ENCODE measurements at regions not wholly inside any gene's neighbourhood (a gene's known extent, or its start where the extent isn't known, plus 50 kb on each side); places are given as distances from the start of the nearest gene placed in this dataset.

GRCh38 chr2:240308111-240308651 lies 127.3 kb upstream of the GPC1 start:
- Histone ChIP-seq H2BK120ac (ENCODE audit: insufficient read depth, low read length, poor library complexity) (no peak overlapping the region), H2AFZ (ENCODE audit: insufficient read depth, low read length, poor library complexity) (no peak overlapping the region), H3K79me2 (ENCODE audit: control insufficient read depth, insufficient read depth, low read length, poor library complexity) (no peaks in the 10 kb centered on the region), H3K9me3 (ENCODE audit: insufficient read depth, low read depth, low read length) (no peaks in the 10 kb centered on the region), H2BK5ac (ENCODE audit: low read depth, low read length, poor library complexity) (no peak overlapping the region), H3K4ac (ENCODE audit: low read depth, low read length) (no peak overlapping the region), H3K4me2 (ENCODE audit: low read length) (no peak overlapping the region), H3K18ac (ENCODE audit: low read length) (no peak overlapping the region), H3K27ac (ENCODE audit: low read depth, low read length) (no peak overlapping the region), H4K12ac (ENCODE audit: low read depth, low read length) (no peak overlapping the region), H3K4me3 (ENCODE audit: low read depth, low read length) (no peak overlapping the region), H3K4me1 (ENCODE audit: control insufficient read depth in 1 of 2, insufficient read depth in 2 of 2, low read length in 2 of 2) (no peaks in the 10 kb centered on the region), H3K79me1 (ENCODE audit: low read length) (no peaks in the 10 kb centered on the region), H2AK5ac (ENCODE audit: low read length) (no peak overlapping the region), H3K14ac (ENCODE audit: low read length) (no peak overlapping the region), H3K36me3 (ENCODE audit: control insufficient read depth in 1 of 2, insufficient read depth in 2 of 2, low read length in 2 of 2) (no peaks in the 10 kb centered on the region), H4K91ac (ENCODE audit: low read depth, low read length) (no peak overlapping the region), H3K23ac (ENCODE audit: low read length) (no peak overlapping the region), H3K27me3 (ENCODE audit: insufficient read depth, low read length) (no peaks in the 10 kb centered on the region), H3K9ac (ENCODE audit: low read length) (no peak overlapping the region), H4K8ac (ENCODE audit: low read depth, low read length) (no peak overlapping the region), H2BK12ac (ENCODE audit: low read length) (no peak overlapping the region)
- DNase-seq = no peak
- no CpG with 5 or more reads among the region's 17 CpGs for WGBS (ENCODE audit: extremely low coverage, insufficient coverage, insufficient read length)

- no peak overlapping the region for H4K8ac ChIP-seq (ENCODE audit: low read depth, low read length)
- H3K79me2 ChIP-seq (ENCODE audit: control insufficient read depth, insufficient read depth, low read length, poor library complexity) = no peaks in the 10 kb centered on the region
- no peak overlapping the region for H3K9ac ChIP-seq (ENCODE audit: low read length)
- H3K36me3 ChIP-seq (ENCODE audit: control insufficient read depth in 1 of 2, insufficient read depth in 2 of 2, low read length in 2 of 2) = no peaks in the 10 kb centered on the region
- DNase-seq = no peak
- H2BK120ac ChIP-seq (ENCODE audit: insufficient read depth, low read length, poor library complexity) = no peak overlapping the region
- H4K12ac ChIP-seq (ENCODE audit: low read depth, low read length) = no peak overlapping the region
- no peaks in the 10 kb centered on the region for H3K4me1 ChIP-seq (ENCODE audit: control insufficient read depth in 1 of 2, insufficient read depth in 2 of 2, low read length in 2 of 2)
- H3K4me2 ChIP-seq (ENCODE audit: low read length) = no peak overlapping the region
- H3K4me3 ChIP-seq (ENCODE audit: low read depth, low read length) = no peak overlapping the region
- H3K4ac ChIP-seq (ENCODE audit: low read depth, low read length) = no peak overlapping the region
- no peaks in the 10 kb centered on the region for H3K79me1 ChIP-seq (ENCODE audit: low read length)
- no peak overlapping the region for H3K23ac ChIP-seq (ENCODE audit: low read length)
- no peak overlapping the region for H4K91ac ChIP-seq (ENCODE audit: low read depth, low read length)
- no peak overlapping the region for H2AFZ ChIP-seq (ENCODE audit: insufficient read depth, low read length, poor library complexity)
- H3K9me3 ChIP-seq (ENCODE audit: insufficient read depth, low read depth, low read length) = no peaks in the 10 kb centered on the region
- H3K14ac ChIP-seq (ENCODE audit: low read length) = no peak overlapping the region
- no peak overlapping the region for H3K27ac ChIP-seq (ENCODE audit: low read depth, low read length)
- no CpG with 5 or more reads among the region's 1 CpG for WGBS (ENCODE audit: extremely low coverage, insufficient coverage, insufficient read length)
- H3K18ac ChIP-seq (ENCODE audit: low read length) = no peak overlapping the region
- H2BK5ac ChIP-seq (ENCODE audit: low read depth, low read length, poor library complexity) = no peak overlapping the region
- no peak overlapping the region for H2AK5ac ChIP-seq (ENCODE audit: low read length)
- no peaks in the 10 kb centered on the region for H3K27me3 ChIP-seq (ENCODE audit: insufficient read depth, low read length)
- H2BK12ac ChIP-seq (ENCODE audit: low read length) = no peak overlapping the region
Observed at GRCh38 chr2:240309214-240309613, 126.2 kb upstream of the GPC1 start.

DNA sequence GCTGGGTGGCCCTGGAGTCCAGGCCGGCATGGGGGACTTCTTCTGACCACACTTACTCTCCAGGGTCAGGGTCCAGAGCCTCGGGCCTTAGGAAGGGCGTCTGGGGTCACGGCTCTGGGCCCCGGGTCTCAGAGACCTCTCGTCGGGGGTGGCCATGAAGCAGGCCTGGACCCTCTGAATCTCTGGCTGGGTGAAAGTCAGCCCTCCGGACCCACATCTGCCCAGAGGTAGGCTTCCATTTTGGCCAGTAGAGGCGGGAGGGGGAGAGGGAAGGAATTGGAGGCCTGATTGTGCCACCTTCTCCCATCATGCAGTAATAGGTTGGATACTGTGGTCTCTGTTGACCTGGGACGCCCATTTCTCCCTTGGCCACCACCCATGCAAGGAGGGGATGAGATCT lies 125.3 kb upstream of the GPC1 start:
- WGBS (ENCODE audit: extremely low coverage, insufficient coverage, insufficient read length) = no CpG with 5 or more reads among the region's 10 CpGs

GRCh38 chr2:240310645-240311044 lies 124.8 kb upstream of the GPC1 start:
- H2BK120ac ChIP-seq (ENCODE audit: insufficient read depth, low read length, poor library complexity) = no peak overlapping the region
- H2BK12ac ChIP-seq (ENCODE audit: low read length) = no peak overlapping the region
- no peaks in the 10 kb centered on the region for H3K9me3 ChIP-seq (ENCODE audit: insufficient read depth, low read depth, low read length)
- no peak overlapping the region for H3K9ac ChIP-seq (ENCODE audit: low read length)
- no CpG with 5 or more reads among the region's 9 CpGs for WGBS (ENCODE audit: extremely low coverage, insufficient coverage, insufficient read length)
- H3K14ac ChIP-seq (ENCODE audit: low read length) = no peak overlapping the region
- no peaks in the 10 kb centered on the region for H3K79me1 ChIP-seq (ENCODE audit: low read length)
- H3K4me1 ChIP-seq (ENCODE audit: control insufficient read depth in 1 of 2, insufficient read depth in 2 of 2, low read length in 2 of 2) = no peaks in the 10 kb centered on the region
- no peak overlapping the region for H3K4me3 ChIP-seq (ENCODE audit: low read depth, low read length)
- H3K4ac ChIP-seq (ENCODE audit: low read depth, low read length) = no peak overlapping the region
- H2BK5ac ChIP-seq (ENCODE audit: low read depth, low read length, poor library complexity) = no peak overlapping the region
- H3K27me3 ChIP-seq (ENCODE audit: insufficient read depth, low read length) = no peaks in the 10 kb centered on the region
- H4K12ac ChIP-seq (ENCODE audit: low read depth, low read length) = no peak overlapping the region
- no peak overlapping the region for H2AK5ac ChIP-seq (ENCODE audit: low read length)
- no peaks in the 10 kb centered on the region for H3K36me3 ChIP-seq (ENCODE audit: control insufficient read depth in 1 of 2, insufficient read depth in 2 of 2, low read length in 2 of 2)
- no peak overlapping the region for H3K4me2 ChIP-seq (ENCODE audit: low read length)
- H3K27ac ChIP-seq (ENCODE audit: low read depth, low read length) = no peak overlapping the region
- H4K91ac ChIP-seq (ENCODE audit: low read depth, low read length) = no peak overlapping the region
- H3K79me2 ChIP-seq (ENCODE audit: control insufficient read depth, insufficient read depth, low read length, poor library complexity) = no peaks in the 10 kb centered on the region
- no peak overlapping the region for H4K8ac ChIP-seq (ENCODE audit: low read depth, low read length)
- DNase-seq = no peak
- H3K23ac ChIP-seq (ENCODE audit: low read length) = no peak overlapping the region
- no peak overlapping the region for H2AFZ ChIP-seq (ENCODE audit: insufficient read depth, low read length, poor library complexity)
- no peak overlapping the region for H3K18ac ChIP-seq (ENCODE audit: low read length)

More for the DNA sequence above, 125.3 kb upstream of the GPC1 start:
- Histone ChIP-seq H3K4ac (ENCODE audit: low read depth, low read length) (no peak overlapping the region), H3K14ac (ENCODE audit: low read length) (no peak overlapping the region), H3K79me1 (ENCODE audit: low read length) (no peaks in the 10 kb centered on the region), H4K12ac (ENCODE audit: low read depth, low read length) (no peak overlapping the region), H3K9me3 (ENCODE audit: insufficient read depth, low read depth, low read length) (no peaks in the 10 kb centered on the region), H3K79me2 (ENCODE audit: control insufficient read depth, insufficient read depth, low read length, poor library complexity) (no peaks in the 10 kb centered on the region), H3K27ac (ENCODE audit: low read depth, low read length) (no peak overlapping the region), H3K4me1 (ENCODE audit: control insufficient read depth in 1 of 2, insufficient read depth in 2 of 2, low read length in 2 of 2) (no peaks in the 10 kb centered on the region), H4K91ac (ENCODE audit: low read depth, low read length) (no peak overlapping the region), H2BK120ac (ENCODE audit: insufficient read depth, low read length, poor library complexity) (no peak overlapping the region), H2AK5ac (ENCODE audit: low read length) (no peak overlapping the region), H4K8ac (ENCODE audit: low read depth, low read length) (no peak overlapping the region), H3K9ac (ENCODE audit: low read length) (no peak overlapping the region), H3K23ac (ENCODE audit: low read length) (no peak overlapping the region), H3K36me3 (ENCODE audit: control insufficient read depth in 1 of 2, insufficient read depth in 2 of 2, low read length in 2 of 2) (no peaks in the 10 kb centered on the region), H2BK12ac (ENCODE audit: low read length) (no peak overlapping the region), H3K18ac (ENCODE audit: low read length) (no peak overlapping the region), H3K4me3 (ENCODE audit: low read depth, low read length) (no peak overlapping the region), H3K4me2 (ENCODE audit: low read length) (no peak overlapping the region), H2AFZ (ENCODE audit: insufficient read depth, low read length, poor library complexity) (no peak overlapping the region), H3K27me3 (ENCODE audit: insufficient read depth, low read length) (no peaks in the 10 kb centered on the region), H2BK5ac (ENCODE audit: low read depth, low read length, poor library complexity) (no peak overlapping the region)
- no peak for DNase-seq
